Progenitor cell of endocrine pancreas (in vitro differentiated cells): ENCODE measurements at regions not wholly inside any gene's neighbourhood (a gene's known extent, or its start where the extent isn't known, plus 50 kb on each side); places are given as distances from the start of the nearest gene placed in this dataset.

Experiments
- DNase-seq: peaks from one replicate; pipeline ENCODE4 v3.0.0; 2021; ENCODE audit warnings: low spot score; ENCODE audit not compliant: unreplicated experiment
- H3K27ac Mint-ChIP-seq: 2 replicates; pipeline ENCODE4 v1.8.0; 2021; ENCODE audit warnings: mild to moderate bottlenecking, moderate library complexity, mixed read lengths
- H3K27me3 Mint-ChIP-seq: 2 replicates; pipeline ENCODE4 v1.8.0; 2021; ENCODE audit warnings: mixed read lengths
- H3K36me3 Mint-ChIP-seq: 2 replicates; pipeline ENCODE4 v1.8.0; 2022; ENCODE audit warnings: mixed read lengths; ENCODE audit not compliant: insufficient read depth
- H3K4me1 Mint-ChIP-seq: 2 replicates; pipeline ENCODE4 v1.8.0; 2021; ENCODE audit warnings: low read depth, mixed read lengths
- H3K4me3 Mint-ChIP-seq: 2 replicates; pipeline ENCODE4 v1.8.0; 2021; ENCODE audit warnings: low read depth, mild to moderate bottlenecking, moderate library complexity, mixed read lengths
- H3K9me3 Mint-ChIP-seq: 2 replicates; pipeline ENCODE4 v1.8.0; 2021; ENCODE audit warnings: low read depth, mixed read lengths
- TF ChIP-seq, protein P1 (sequence below): fragments of 200-600 bp; sonication (generic); IDR thresholded peaks from one replicate; pipeline ENCODE4 v1.5.0; 2021; ENCODE audit warnings: antibody characterized with exemption, mild to moderate bottlenecking; ENCODE audit not compliant: unreplicated experiment

- Mint-ChIP-seq H3K4me1 (no peaks in the 10 kb centered on the region), H3K27me3 (peaks cover 47% of the 10 kb centered on the region), H3K9me3 (peaks cover 4% of the 10 kb centered on the region), H3K36me3 (no peaks in the 10 kb centered on the region), H3K4me3 (no peak overlapping the region), H3K27ac (no peak overlapping the region)
- DNase-seq: no peak
- TF ChIP-seq, protein P1, sequence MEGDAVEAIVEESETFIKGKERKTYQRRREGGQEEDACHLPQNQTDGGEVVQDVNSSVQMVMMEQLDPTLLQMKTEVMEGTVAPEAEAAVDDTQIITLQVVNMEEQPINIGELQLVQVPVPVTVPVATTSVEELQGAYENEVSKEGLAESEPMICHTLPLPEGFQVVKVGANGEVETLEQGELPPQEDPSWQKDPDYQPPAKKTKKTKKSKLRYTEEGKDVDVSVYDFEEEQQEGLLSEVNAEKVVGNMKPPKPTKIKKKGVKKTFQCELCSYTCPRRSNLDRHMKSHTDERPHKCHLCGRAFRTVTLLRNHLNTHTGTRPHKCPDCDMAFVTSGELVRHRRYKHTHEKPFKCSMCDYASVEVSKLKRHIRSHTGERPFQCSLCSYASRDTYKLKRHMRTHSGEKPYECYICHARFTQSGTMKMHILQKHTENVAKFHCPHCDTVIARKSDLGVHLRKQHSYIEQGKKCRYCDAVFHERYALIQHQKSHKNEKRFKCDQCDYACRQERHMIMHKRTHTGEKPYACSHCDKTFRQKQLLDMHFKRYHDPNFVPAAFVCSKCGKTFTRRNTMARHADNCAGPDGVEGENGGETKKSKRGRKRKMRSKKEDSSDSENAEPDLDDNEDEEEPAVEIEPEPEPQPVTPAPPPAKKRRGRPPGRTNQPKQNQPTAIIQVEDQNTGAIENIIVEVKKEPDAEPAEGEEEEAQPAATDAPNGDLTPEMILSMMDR: no peak
Measured at GRCh38 chr1:38256072-38256471, 209.5 kb upstream of the POU3F1 start.

- H3K4me3 Mint-ChIP-seq: no peak overlapping the region
- no peak for DNase-seq
- H3K36me3 Mint-ChIP-seq: no peaks in the 10 kb centered on the region
- peaks cover 64% of the 10 kb centered on the region for H3K27me3 Mint-ChIP-seq
- peaks cover 4% of the 10 kb centered on the region for H3K4me1 Mint-ChIP-seq
- peaks cover 4% of the 10 kb centered on the region for H3K9me3 Mint-ChIP-seq
- H3K27ac Mint-ChIP-seq: no peak overlapping the region
- TF ChIP-seq, protein P1: no peak
Measured at GRCh38 chr1:38253314-38253713, 206.7 kb upstream of the POU3F1 start.

DNA sequence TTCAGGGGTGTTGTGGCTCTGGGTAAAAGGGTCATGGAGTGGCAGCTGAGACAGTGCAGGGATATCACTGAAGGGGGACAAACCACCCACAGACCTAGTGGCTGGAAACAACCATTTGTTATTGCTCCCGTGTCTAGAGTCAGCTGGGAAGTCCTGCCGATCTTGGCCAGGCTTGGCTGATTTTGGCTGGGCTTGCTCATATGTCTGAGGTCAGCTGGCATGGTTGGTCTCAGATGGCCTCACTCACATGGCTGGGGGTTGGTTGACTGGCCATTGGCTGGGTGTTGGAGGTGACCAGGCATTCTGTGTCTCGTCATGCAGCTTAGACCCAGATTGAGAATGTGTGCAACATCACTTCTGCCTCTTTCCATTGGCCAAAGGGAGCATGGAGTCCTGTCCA lies 203.8 kb upstream of the POU3F1 start:
- Mint-ChIP-seq H3K27me3 (peaks cover 54% of the 10 kb centered on the region), H3K4me3 (no peak overlapping the region), H3K36me3 (no peaks in the 10 kb centered on the region), H3K9me3 (peaks cover 4% of the 10 kb centered on the region), H3K27ac (no peak overlapping the region), H3K4me1 (peaks cover 27% of the 10 kb centered on the region)
- no peak for DNase-seq
- TF ChIP-seq, protein P1: no peak

GRCh38 chr1:38249001-38249400 lies 202.4 kb upstream of the POU3F1 start:
- Mint-ChIP-seq H3K4me3 (no peak overlapping the region), H3K27ac (no peak overlapping the region), H3K27me3 (peaks cover 49% of the 10 kb centered on the region), H3K4me1 (peaks cover 35% of the 10 kb centered on the region), H3K9me3 (peaks cover 2% of the 10 kb centered on the region), H3K36me3 (no peaks in the 10 kb centered on the region)
- TF ChIP-seq, protein P1: no peak
- no peak for DNase-seq

- Mint-ChIP-seq H3K36me3 (no peaks in the 10 kb centered on the region), H3K4me3 (peak overlapping the region; percentile 28), H3K27me3 (peaks cover 52% of the 10 kb centered on the region), H3K4me1 (peaks cover 41% of the 10 kb centered on the region), H3K9me3 (no peaks in the 10 kb centered on the region), H3K27ac (no peak overlapping the region)
- TF ChIP-seq, protein P1: no peak
- DNase-seq: no peak
Measured at GRCh38 chr1:38246955-38247952, 200.7 kb upstream of the POU3F1 start.
